ENCODE measurements at regions not wholly inside any gene's neighbourhood (a gene's known extent, or its start where the extent isn't known, plus 50 kb on each side); places are given as distances from the start of the nearest gene placed in this dataset.

DNA sequence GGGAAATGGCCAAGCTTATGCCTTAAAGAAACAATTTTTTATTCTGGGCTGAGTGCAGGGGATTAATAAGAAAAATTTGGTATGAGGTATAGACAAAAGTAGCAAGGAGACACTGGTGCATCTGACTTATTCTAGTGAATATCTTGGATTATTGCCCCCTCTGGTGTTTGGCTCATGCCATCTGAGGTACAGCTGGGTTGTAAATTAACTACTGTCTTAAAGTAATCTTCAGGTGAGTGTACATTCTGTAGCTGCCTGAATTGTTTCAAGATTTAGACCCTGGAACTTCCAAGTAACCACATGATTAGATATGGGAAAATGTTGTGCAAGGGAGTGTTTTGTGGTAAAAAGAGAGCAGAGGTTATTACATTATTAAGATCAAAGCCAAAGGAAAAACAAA is 988.7 kb downstream of the FAM133A start (continued):
- TF ChIP-seq, protein P1, sequence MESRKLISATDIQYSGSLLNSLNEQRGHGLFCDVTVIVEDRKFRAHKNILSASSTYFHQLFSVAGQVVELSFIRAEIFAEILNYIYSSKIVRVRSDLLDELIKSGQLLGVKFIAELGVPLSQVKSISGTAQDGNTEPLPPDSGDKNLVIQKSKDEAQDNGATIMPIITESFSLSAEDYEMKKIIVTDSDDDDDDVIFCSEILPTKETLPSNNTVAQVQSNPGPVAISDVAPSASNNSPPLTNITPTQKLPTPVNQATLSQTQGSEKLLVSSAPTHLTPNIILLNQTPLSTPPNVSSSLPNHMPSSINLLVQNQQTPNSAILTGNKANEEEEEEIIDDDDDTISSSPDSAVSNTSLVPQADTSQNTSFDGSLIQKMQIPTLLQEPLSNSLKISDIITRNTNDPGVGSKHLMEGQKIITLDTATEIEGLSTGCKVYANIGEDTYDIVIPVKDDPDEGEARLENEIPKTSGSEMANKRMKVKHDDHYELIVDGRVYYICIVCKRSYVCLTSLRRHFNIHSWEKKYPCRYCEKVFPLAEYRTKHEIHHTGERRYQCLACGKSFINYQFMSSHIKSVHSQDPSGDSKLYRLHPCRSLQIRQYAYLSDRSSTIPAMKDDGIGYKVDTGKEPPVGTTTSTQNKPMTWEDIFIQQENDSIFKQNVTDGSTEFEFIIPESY (IDR thresholded peaks at IDR 0.05): no peak

DNA sequence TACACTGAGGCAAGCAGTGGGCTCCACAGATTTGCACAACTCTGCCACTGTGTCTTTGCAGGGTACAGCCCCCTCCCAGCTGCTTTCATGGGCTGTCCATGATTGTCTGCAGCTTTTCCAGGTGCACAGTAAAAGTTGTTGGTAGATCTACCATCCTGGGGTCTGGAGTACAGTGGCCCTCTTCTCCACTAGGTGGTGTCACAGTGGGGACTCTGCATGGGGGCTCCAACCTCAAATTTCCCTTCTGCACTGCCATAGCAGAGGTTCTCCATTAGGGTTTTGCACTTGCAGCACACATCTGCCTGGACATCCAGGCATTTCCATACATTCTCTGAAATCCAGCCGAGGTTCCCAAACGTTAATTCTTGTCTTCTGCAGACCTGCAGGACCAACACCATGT is 1002.3 kb downstream of the FAM133A start:
- TF ChIP-seq RAD21 (IDR thresholded peaks at IDR 0.05) (no peak), YY1 (IDR thresholded peaks at IDR 0.05) (no peak), ATF3 (IDR thresholded peaks at IDR 0.05) (no peak), CTCF (IDR thresholded peaks at IDR 0.05; ENCODE audit: low read depth, low read length, missing input control) (no peak), FOXA1 (IDR thresholded peaks at IDR 0.05) (no peak), SP1 (IDR thresholded peaks at IDR 0.05) (no peak), REST (IDR thresholded peaks at IDR 0.05) (no peak), EGR1 (IDR thresholded peaks at IDR 0.05; ENCODE audit: low read depth in 2 of 2) (no peak), JUND (IDR thresholded peaks at IDR 0.05) (no peak), TAF1 (conservative IDR thresholded peaks at IDR 0.05) (no peak), HNF4A (conservative IDR thresholded peaks at IDR 0.05) (no peak)
- TF ChIP-seq, protein P1 (IDR thresholded peaks at IDR 0.05): no peak
- H3K4me1 ChIP-seq (ENCODE audit: control insufficient read depth in 4 of 4, insufficient read depth in 4 of 4, low read length in 3 of 4): no peaks in the 10 kb centered on the region
- no peaks in the 10 kb centered on the region for H3K9me3 ChIP-seq (ENCODE audit: control insufficient read depth in 4 of 4, low read length in 3 of 4)
- H3K27ac ChIP-seq (ENCODE audit: low read depth in 1 of 2, low read length in 2 of 2): no peak overlapping the region
- no peak overlapping the region for H3K4me3 ChIP-seq (ENCODE audit: low read depth in 1 of 3, low read length in 3 of 3)
- H3K27me3 ChIP-seq (ENCODE audit: control insufficient read depth in 4 of 4, insufficient read depth in 4 of 4, low read length in 3 of 4): no peaks in the 10 kb centered on the region
- DNase-seq (ENCODE audit: low spot score): no peak
- no peak overlapping the region for H3K9ac ChIP-seq (ENCODE audit: low read depth in 1 of 2, low read length in 2 of 2)
- 72% methylated on average over 2 of the region's 2 CpGs for WGBS
- H3K36me3 ChIP-seq (ENCODE audit: control insufficient read depth in 4 of 4, insufficient read depth in 3 of 4, low read depth in 1 of 4, low read length in 3 of 4): no peaks in the 10 kb centered on the region
